VCaP (cell line): ENCODE measurements at regions not wholly inside any gene's neighbourhood (a gene's known extent, or its start where the extent isn't known, plus 50 kb on each side); places are given as distances from the start of the nearest gene placed in this dataset.

Experiments
- H3K27ac ChIP-seq: fragments of 450-650 bp; 2 replicates; pipeline ENCODE4 v1.5.1; 2017
- TF ChIP-seq, protein P1 (sequence below): fragments of 450-650 bp; conservative IDR thresholded peaks from 2 replicates; pipeline ENCODE4 v1.5.1; 2017; ENCODE audit warnings: mild to moderate bottlenecking, moderate library complexity

GRCh38 chr7:33728873-33729551 lies 176.3 kb upstream of the BMPER start:
- TF ChIP-seq, protein P1, sequence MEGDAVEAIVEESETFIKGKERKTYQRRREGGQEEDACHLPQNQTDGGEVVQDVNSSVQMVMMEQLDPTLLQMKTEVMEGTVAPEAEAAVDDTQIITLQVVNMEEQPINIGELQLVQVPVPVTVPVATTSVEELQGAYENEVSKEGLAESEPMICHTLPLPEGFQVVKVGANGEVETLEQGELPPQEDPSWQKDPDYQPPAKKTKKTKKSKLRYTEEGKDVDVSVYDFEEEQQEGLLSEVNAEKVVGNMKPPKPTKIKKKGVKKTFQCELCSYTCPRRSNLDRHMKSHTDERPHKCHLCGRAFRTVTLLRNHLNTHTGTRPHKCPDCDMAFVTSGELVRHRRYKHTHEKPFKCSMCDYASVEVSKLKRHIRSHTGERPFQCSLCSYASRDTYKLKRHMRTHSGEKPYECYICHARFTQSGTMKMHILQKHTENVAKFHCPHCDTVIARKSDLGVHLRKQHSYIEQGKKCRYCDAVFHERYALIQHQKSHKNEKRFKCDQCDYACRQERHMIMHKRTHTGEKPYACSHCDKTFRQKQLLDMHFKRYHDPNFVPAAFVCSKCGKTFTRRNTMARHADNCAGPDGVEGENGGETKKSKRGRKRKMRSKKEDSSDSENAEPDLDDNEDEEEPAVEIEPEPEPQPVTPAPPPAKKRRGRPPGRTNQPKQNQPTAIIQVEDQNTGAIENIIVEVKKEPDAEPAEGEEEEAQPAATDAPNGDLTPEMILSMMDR, result no peak
- no peak overlapping the region for H3K27ac ChIP-seq

- no peak overlapping the region for H3K27ac ChIP-seq
- TF ChIP-seq, protein P1, result no peak
Measured at GRCh38 chr7:33729726-33730125, 175.6 kb upstream of the BMPER start.

DNA sequence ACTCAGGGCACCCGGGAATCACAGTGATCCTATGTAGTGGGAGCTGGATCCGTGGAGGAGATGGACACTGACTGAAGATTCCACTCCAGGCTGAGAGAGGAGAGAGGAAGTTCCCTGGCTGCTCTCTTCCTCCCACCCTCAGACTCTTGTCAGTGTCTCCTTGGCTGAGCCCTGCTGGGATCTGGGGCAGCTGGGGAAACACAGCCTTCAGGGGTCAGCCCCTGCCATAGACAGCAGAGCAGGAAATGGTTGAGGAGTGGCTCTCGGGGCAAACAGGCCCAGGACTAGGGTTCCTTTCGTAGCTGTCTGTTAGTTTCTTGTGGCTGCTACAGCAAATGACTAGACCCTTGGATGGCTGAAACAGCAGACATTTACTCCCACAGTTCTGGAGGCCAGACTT lies 174.4 kb upstream of the BMPER start:
- H3K27ac ChIP-seq, result no peak overlapping the region
- TF ChIP-seq, protein P1, result no peak

GRCh38 chr7:33731912-33732311 lies 173.4 kb upstream of the BMPER start:
- TF ChIP-seq, protein P1, result no peak
- H3K27ac ChIP-seq, result no peak overlapping the region

GRCh38 chr7:33732462-33732861 lies 172.9 kb upstream of the BMPER start:
- TF ChIP-seq, protein P1, result no peak
- H3K27ac ChIP-seq, result no peak overlapping the region

GRCh38 chr7:33733870-33734650 lies 171.3 kb upstream of the BMPER start:
- H3K27ac ChIP-seq, result peak overlapping the region; percentile 18; the same call in 1 of the 2 replicates
- TF ChIP-seq, protein P1, result no peak

GRCh38 chr7:33735403-33735802 lies 169.9 kb upstream of the BMPER start:
- TF ChIP-seq, protein P1, result no peak
- no peak overlapping the region for H3K27ac ChIP-seq
